ENCODE measurements at regions not wholly inside any gene's neighbourhood (a gene's known extent, or its start where the extent isn't known, plus 50 kb on each side); places are given as distances from the start of the nearest gene placed in this dataset.

DNA sequence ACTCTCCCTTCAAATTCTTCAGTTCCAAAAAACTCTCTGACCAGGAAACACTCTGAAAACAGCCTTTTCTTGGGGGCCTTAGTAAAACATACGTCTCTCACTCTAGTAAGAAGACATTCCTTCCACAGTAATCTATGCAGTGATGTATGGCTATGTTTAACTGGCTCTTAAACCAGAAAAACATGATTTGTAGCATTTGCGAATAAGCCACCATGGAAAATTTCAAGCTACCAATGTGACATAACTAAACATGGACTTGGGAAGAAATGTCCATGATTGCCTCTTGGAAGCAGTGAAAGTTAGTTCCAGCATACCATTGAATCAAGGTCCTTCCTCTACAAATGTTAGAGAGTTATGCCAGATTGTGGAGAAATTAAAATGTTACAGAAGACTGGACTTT is 121.5 kb upstream of the ATF7IP start:
- Histone ChIP-seq H2BK5ac (ENCODE audit: low read length) (no peak overlapping the region), H4K5ac (ENCODE audit: low read length) (no peak overlapping the region), H3K79me1 (ENCODE audit: low read length) (no peaks in the 10 kb centered on the region), H4K8ac (ENCODE audit: low read depth, low read length) (no peak overlapping the region), H3K4ac (ENCODE audit: low read depth, low read length) (no peak overlapping the region), H3K9ac (ENCODE audit: low read length) (no peak overlapping the region), H2BK15ac (replicated peaks; ENCODE audit: low read depth) (no peak overlapping the region), H2AK5ac (ENCODE audit: low read length) (no peak overlapping the region), H2BK120ac (ENCODE audit: low read depth, low read length) (no peak overlapping the region), H3K4me1 (ENCODE audit: control insufficient read depth, low read depth, low read length) (peaks cover 4% of the 10 kb centered on the region), H3K27me3 (ENCODE audit: insufficient read depth, low read length, poor library complexity) (no peaks in the 10 kb centered on the region), H3K36me3 (ENCODE audit: control insufficient read depth, insufficient read depth, low read length) (no peaks in the 10 kb centered on the region), H3K23ac (ENCODE audit: low read length) (no peak overlapping the region), H3K79me2 (ENCODE audit: control insufficient read depth, insufficient read depth, low read length) (no peaks in the 10 kb centered on the region), H3K4me3 (ENCODE audit: low read length) (no peak overlapping the region), H3K27ac (ENCODE audit: low read depth, low read length) (no peak overlapping the region), H3K18ac (ENCODE audit: low read length) (no peak overlapping the region), H3K56ac (ENCODE audit: low read length) (no peak overlapping the region), H3K4me2 (ENCODE audit: low read length) (no peak overlapping the region)
- DNase-seq, result no peak
- no CpG with 5 or more reads among the region's 2 CpGs for WGBS (ENCODE audit: extremely low coverage, insufficient coverage, low lambda C conversion rate)

DNA sequence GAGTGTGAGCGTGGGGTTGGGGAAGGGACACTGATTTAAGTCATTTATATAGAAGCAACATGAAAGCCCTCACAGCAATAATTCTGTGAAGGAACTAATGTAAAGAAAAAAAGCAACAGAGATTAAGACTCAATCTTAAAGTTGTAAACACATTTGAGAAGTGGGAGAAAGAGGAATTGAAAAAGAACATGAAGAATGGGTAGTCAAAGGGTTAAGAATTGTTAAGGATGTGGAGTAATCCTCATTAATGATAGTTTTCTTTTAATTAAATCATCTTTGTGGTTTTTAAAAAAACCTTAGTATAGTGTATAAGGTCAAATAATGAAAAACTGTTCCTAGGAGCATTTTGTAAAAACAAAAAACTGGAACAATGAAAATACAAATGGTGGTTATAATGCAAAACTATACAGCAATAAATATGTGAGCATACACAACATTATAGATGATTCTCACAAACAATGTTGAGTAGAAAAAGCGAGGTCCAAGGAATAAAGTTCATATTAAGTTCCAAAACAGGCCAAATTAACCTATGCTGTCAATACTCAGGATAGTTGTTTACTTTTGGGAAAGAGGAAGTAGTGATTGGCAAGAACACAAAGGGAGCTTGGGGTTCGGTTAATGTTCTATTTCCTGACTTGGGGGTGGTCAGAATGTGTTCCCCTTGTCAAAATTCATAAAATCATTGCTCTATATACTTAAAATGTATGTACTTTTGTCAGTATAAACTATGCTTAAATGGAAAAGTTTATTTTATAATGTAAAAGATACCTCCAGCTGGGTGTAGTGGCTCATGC is 120.4 kb upstream of the ATF7IP start:
- H2BK15ac ChIP-seq (replicated peaks; ENCODE audit: low read depth), result no peak overlapping the region
- no peak overlapping the region for H4K8ac ChIP-seq (ENCODE audit: low read depth, low read length)
- H3K27ac ChIP-seq (ENCODE audit: low read depth, low read length), result no peak overlapping the region
- no peak overlapping the region for H3K56ac ChIP-seq (ENCODE audit: low read length)
- no peak overlapping the region for H2AK5ac ChIP-seq (ENCODE audit: low read length)
- H3K18ac ChIP-seq (ENCODE audit: low read length), result no peak overlapping the region
- H4K5ac ChIP-seq (ENCODE audit: low read length), result no peak overlapping the region
- WGBS (ENCODE audit: extremely low coverage, insufficient coverage, low lambda C conversion rate), result no CpG with 5 or more reads among the region's 3 CpGs
- H3K4me2 ChIP-seq (ENCODE audit: low read length), result no peak overlapping the region
- no peak overlapping the region for H3K4ac ChIP-seq (ENCODE audit: low read depth, low read length)
- H3K36me3 ChIP-seq (ENCODE audit: control insufficient read depth, insufficient read depth, low read length), result no peaks in the 10 kb centered on the region
- H3K4me1 ChIP-seq (ENCODE audit: control insufficient read depth, low read depth, low read length), result peaks cover 2% of the 10 kb centered on the region
- no peak overlapping the region for H2BK120ac ChIP-seq (ENCODE audit: low read depth, low read length)
- H3K27me3 ChIP-seq (ENCODE audit: insufficient read depth, low read length, poor library complexity), result no peaks in the 10 kb centered on the region
- no peaks in the 10 kb centered on the region for H3K79me2 ChIP-seq (ENCODE audit: control insufficient read depth, insufficient read depth, low read length)
- H3K79me1 ChIP-seq (ENCODE audit: low read length), result no peaks in the 10 kb centered on the region
- no peak overlapping the region for H3K23ac ChIP-seq (ENCODE audit: low read length)
- no peak overlapping the region for H3K9ac ChIP-seq (ENCODE audit: low read length)
- H3K4me3 ChIP-seq (ENCODE audit: low read length), result no peak overlapping the region
- DNase-seq, result no peak
- H2BK5ac ChIP-seq (ENCODE audit: low read length), result no peak overlapping the region

DNA sequence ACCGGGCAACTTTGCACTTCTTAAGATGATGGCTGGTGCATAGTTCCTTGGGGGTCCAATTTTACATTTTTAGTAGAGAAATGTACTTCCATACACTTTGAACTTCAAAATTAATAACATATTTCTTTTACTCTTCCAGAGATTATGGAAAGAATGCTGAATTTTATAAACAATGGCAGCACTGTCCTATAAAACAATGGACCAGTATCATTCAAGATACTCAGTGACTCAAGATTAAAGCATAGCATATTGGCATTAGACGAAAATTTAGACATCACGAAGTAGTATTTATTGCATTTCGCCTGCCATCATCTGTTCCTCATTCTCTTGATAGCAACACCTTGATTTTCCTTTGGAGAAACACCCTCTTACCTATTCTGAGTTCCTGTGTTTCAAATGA is 118.3 kb upstream of the ATF7IP start:
- no peaks in the 10 kb centered on the region for H3K36me3 ChIP-seq (ENCODE audit: control insufficient read depth, insufficient read depth, low read length)
- no peak overlapping the region for H4K5ac ChIP-seq (ENCODE audit: low read length)
- H4K8ac ChIP-seq (ENCODE audit: low read depth, low read length), result no peak overlapping the region
- no peak for DNase-seq
- H3K56ac ChIP-seq (ENCODE audit: low read length), result no peak overlapping the region
- H3K79me2 ChIP-seq (ENCODE audit: control insufficient read depth, insufficient read depth, low read length), result no peaks in the 10 kb centered on the region
- H3K4ac ChIP-seq (ENCODE audit: low read depth, low read length), result no peak overlapping the region
- H2BK5ac ChIP-seq (ENCODE audit: low read length), result no peak overlapping the region
- no peak overlapping the region for H3K9ac ChIP-seq (ENCODE audit: low read length)
- H2BK15ac ChIP-seq (replicated peaks; ENCODE audit: low read depth), result no peak overlapping the region
- H3K79me1 ChIP-seq (ENCODE audit: low read length), result no peaks in the 10 kb centered on the region
- H3K27ac ChIP-seq (ENCODE audit: low read depth, low read length), result no peak overlapping the region
- H3K18ac ChIP-seq (ENCODE audit: low read length), result no peak overlapping the region
- H3K4me2 ChIP-seq (ENCODE audit: low read length), result no peak overlapping the region
- no peaks in the 10 kb centered on the region for H3K27me3 ChIP-seq (ENCODE audit: insufficient read depth, low read length, poor library complexity)
- H3K4me3 ChIP-seq (ENCODE audit: low read length), result no peak overlapping the region
- H3K23ac ChIP-seq (ENCODE audit: low read length), result no peak overlapping the region
- no peak overlapping the region for H2BK120ac ChIP-seq (ENCODE audit: low read depth, low read length)
- no peak overlapping the region for H2AK5ac ChIP-seq (ENCODE audit: low read length)
- no peaks in the 10 kb centered on the region for H3K4me1 ChIP-seq (ENCODE audit: control insufficient read depth, low read depth, low read length)
- no CpG with 5 or more reads among the region's 4 CpGs for WGBS (ENCODE audit: extremely low coverage, insufficient coverage, low lambda C conversion rate)

DNA sequence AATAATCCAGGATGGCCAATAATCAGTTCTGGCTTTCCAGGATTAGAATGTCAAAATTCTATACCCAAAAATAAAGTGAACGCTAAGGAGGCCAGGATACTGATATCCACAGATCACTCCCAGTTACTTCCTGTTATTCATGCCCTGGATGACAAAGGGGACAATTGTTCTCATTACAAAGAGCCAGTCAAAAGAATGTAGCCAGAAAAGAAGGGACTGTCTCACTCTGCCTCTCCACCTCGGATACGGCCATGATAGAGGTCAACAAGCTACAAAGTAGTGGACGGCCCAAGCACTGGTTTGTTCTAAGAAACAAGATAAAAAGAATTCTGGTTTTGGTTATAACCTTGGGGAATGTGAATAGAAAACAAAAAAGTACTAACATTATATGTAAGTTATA is 116.1 kb upstream of the ATF7IP start:
- H2BK120ac ChIP-seq (ENCODE audit: low read depth, low read length), result no peak overlapping the region

DNA sequence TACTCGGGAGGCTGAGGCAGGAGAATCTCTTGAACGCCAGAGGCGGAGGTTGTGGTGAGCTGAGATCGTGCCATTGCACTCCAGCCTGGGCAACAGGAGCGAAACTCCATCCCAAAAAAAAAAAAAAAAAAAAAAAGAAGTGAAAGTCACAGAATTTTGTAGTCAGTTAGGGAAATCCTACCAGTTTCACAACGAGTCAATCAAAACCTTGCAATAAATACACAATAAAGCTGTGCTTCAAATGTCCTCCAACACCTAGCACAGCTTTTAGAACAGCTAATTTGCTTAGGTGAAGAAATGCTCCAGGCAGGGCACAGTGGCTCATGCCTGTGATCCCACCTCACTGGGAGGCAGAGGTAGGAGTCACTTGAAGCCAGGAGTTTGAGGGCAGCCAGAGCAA is 112.8 kb upstream of the ATF7IP start:
- H3K18ac ChIP-seq (ENCODE audit: low read length), result peak overlapping the region; percentile 9
- no peak overlapping the region for H4K8ac ChIP-seq (ENCODE audit: low read depth, low read length)
- no peak for DNase-seq
- no peak overlapping the region for H3K27ac ChIP-seq (ENCODE audit: low read depth, low read length)
- no peak overlapping the region for H2BK15ac ChIP-seq (replicated peaks; ENCODE audit: low read depth)
- H3K79me1 ChIP-seq (ENCODE audit: low read length), result no peaks in the 10 kb centered on the region
- no peak overlapping the region for H3K23ac ChIP-seq (ENCODE audit: low read length)
- no peak overlapping the region for H3K4ac ChIP-seq (ENCODE audit: low read depth, low read length)
- no peak overlapping the region for H2BK120ac ChIP-seq (ENCODE audit: low read depth, low read length)
- H3K36me3 ChIP-seq (ENCODE audit: control insufficient read depth, insufficient read depth, low read length), result no peaks in the 10 kb centered on the region
- H3K4me1 ChIP-seq (ENCODE audit: control insufficient read depth, low read depth, low read length), result peaks cover 2% of the 10 kb centered on the region
- H2BK5ac ChIP-seq (ENCODE audit: low read length), result no peak overlapping the region
- H3K4me2 ChIP-seq (ENCODE audit: low read length), result no peak overlapping the region
- H3K56ac ChIP-seq (ENCODE audit: low read length), result no peak overlapping the region
- no peaks in the 10 kb centered on the region for H3K79me2 ChIP-seq (ENCODE audit: control insufficient read depth, insufficient read depth, low read length)
- no CpG with 5 or more reads among the region's 6 CpGs for WGBS (ENCODE audit: extremely low coverage, insufficient coverage, low lambda C conversion rate)
- no peak overlapping the region for H2AK5ac ChIP-seq (ENCODE audit: low read length)
- no peak overlapping the region for H3K9ac ChIP-seq (ENCODE audit: low read length)
- H3K27me3 ChIP-seq (ENCODE audit: insufficient read depth, low read length, poor library complexity), result no peaks in the 10 kb centered on the region
- no peak overlapping the region for H4K5ac ChIP-seq (ENCODE audit: low read length)
- no peak overlapping the region for H3K4me3 ChIP-seq (ENCODE audit: low read length)

More for the DNA sequence above, 116.1 kb upstream of the ATF7IP start:
- Histone ChIP-seq H2BK15ac (replicated peaks; ENCODE audit: low read depth) (no peak overlapping the region), H4K5ac (ENCODE audit: low read length) (no peak overlapping the region), H2AK5ac (ENCODE audit: low read length) (no peak overlapping the region), H3K27ac (ENCODE audit: low read depth, low read length) (no peak overlapping the region), H3K27me3 (ENCODE audit: insufficient read depth, low read length, poor library complexity) (no peaks in the 10 kb centered on the region), H4K8ac (ENCODE audit: low read depth, low read length) (no peak overlapping the region), H3K18ac (ENCODE audit: low read length) (no peak overlapping the region), H2BK5ac (ENCODE audit: low read length) (no peak overlapping the region), H3K79me2 (ENCODE audit: control insufficient read depth, insufficient read depth, low read length) (no peaks in the 10 kb centered on the region), H3K4me1 (ENCODE audit: control insufficient read depth, low read depth, low read length) (no peaks in the 10 kb centered on the region), H3K4me3 (ENCODE audit: low read length) (no peak overlapping the region), H3K23ac (ENCODE audit: low read length) (no peak overlapping the region), H3K9ac (ENCODE audit: low read length) (no peak overlapping the region), H3K36me3 (ENCODE audit: control insufficient read depth, insufficient read depth, low read length) (no peaks in the 10 kb centered on the region), H3K56ac (ENCODE audit: low read length) (peak overlapping the region; percentile 54), H3K4ac (ENCODE audit: low read depth, low read length) (no peak overlapping the region), H3K4me2 (ENCODE audit: low read length) (no peak overlapping the region), H3K79me1 (ENCODE audit: low read length) (no peaks in the 10 kb centered on the region)
- no CpG with 5 or more reads among the region's 4 CpGs for WGBS (ENCODE audit: extremely low coverage, insufficient coverage, low lambda C conversion rate)
- peak; percentile 75 for DNase-seq

DNA sequence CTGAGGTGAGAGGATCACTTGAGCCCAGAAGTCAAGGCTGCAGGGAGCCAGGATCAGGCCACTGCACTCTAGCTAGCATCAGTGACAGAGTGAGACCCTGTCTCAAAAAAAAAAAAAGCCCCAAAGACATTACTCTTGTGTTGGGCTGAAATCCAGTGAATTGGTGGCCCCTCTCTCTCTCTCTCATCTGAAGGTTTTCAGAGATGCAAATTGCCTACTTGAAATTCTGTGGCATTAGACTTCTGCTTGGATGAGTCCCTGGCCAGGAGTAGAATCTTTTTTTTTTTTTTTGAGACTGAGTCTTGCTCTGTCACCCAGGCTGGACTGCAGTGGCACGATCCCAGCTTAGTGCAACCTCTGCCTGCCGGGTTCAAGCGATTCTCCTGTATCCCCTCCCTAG is 112.0 kb upstream of the ATF7IP start:
- Histone ChIP-seq H2BK120ac (ENCODE audit: low read depth, low read length) (no peak overlapping the region), H3K9ac (ENCODE audit: low read length) (no peak overlapping the region), H3K4me3 (ENCODE audit: low read length) (no peak overlapping the region), H2BK5ac (ENCODE audit: low read length) (no peak overlapping the region), H4K5ac (ENCODE audit: low read length) (no peak overlapping the region), H3K36me3 (ENCODE audit: control insufficient read depth, insufficient read depth, low read length) (no peaks in the 10 kb centered on the region), H4K8ac (ENCODE audit: low read depth, low read length) (no peak overlapping the region), H3K4me1 (ENCODE audit: control insufficient read depth, low read depth, low read length) (peaks cover 8% of the 10 kb centered on the region), H2BK15ac (replicated peaks; ENCODE audit: low read depth) (no peak overlapping the region), H3K79me1 (ENCODE audit: low read length) (no peaks in the 10 kb centered on the region), H3K4me2 (ENCODE audit: low read length) (no peak overlapping the region), H3K23ac (ENCODE audit: low read length) (no peak overlapping the region), H3K27ac (ENCODE audit: low read depth, low read length) (no peak overlapping the region), H2AK5ac (ENCODE audit: low read length) (no peak overlapping the region), H3K18ac (ENCODE audit: low read length) (no peak overlapping the region), H3K79me2 (ENCODE audit: control insufficient read depth, insufficient read depth, low read length) (no peaks in the 10 kb centered on the region), H3K4ac (ENCODE audit: low read depth, low read length) (no peak overlapping the region), H3K27me3 (ENCODE audit: insufficient read depth, low read length, poor library complexity) (no peaks in the 10 kb centered on the region), H3K56ac (ENCODE audit: low read length) (no peak overlapping the region)
- DNase-seq, result no peak
- WGBS (ENCODE audit: extremely low coverage, insufficient coverage, low lambda C conversion rate), result no CpG with 5 or more reads among the region's 3 CpGs

Measured in mesendoderm (in vitro differentiated cells).